AG04449 (cell line): ENCODE measurements at regions not wholly inside any gene's neighbourhood (a gene's known extent, or its start where the extent isn't known, plus 50 kb on each side); places are given as distances from the start of the nearest gene placed in this dataset.

Experiments used
- CTCF ChIA-PET: fragments of 350-600 bp; formaldehyde crosslinking; extraction: SDS; loops from one replicate; lab custom pipeline; 2021; ENCODE audit warnings: antibody characterized with exemption; lab: Yijun Ruan, JAX
- POLR2A ChIA-PET: fragments of 400-600, 350-600 bp; formaldehyde crosslinking; extraction: SDS; loops from one replicate; lab custom pipeline; 2020; ENCODE audit warnings: antibody characterized with exemption, inconsistent platforms; lab: Yijun Ruan, JAX
- DNase-seq: peaks from one replicate; pipeline ENCODE4 v3.0.0-alpha.2; 2010; ENCODE audit warnings: low read depth, low spot score
- H3K4me3 ChIP-seq: 2 replicates; pipeline ENCODE4 v1.5.1; 2011; ENCODE audit warnings: low read depth, mild to moderate bottlenecking, control low read depth, low read length
- TF ChIP-seq, protein P1 (sequence below): IDR thresholded peaks from one replicate; pipeline ENCODE4 v1.5.1; 2011; ENCODE audit warnings: mild to moderate bottlenecking, moderate library complexity, low read length, control low read depth, inconsistent platforms; ENCODE audit not compliant: insufficient read depth; ENCODE audit errors: missing control alignments

DNA sequence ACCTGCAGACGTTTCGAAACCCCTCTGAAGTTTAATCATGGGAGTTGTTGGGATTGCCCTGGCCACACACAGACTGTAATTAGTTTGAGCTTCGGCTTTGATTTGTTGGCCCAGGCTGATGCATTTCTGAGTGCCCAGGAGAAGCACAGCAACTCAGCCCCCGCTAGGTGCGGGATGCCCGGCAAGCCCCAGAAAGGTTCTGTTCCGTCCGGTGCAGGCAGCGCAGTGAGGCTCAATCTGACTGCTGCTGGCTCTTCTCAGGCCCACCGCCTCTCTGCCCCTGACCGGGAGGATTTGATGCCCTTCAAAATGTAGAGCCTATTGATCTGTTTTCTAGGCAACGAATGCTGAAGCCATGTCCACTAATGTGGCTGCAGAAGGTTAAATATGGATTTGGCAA, 73.4 kb upstream of the TAF11L2 start:
- DNase-seq = no peak
- POLR2A ChIA-PET = no interaction called here
- H3K4me3 ChIP-seq = no peak overlapping the region
- CTCF ChIA-PET = interaction anchor here (1.0 kb wide), 1 partner anchor 208 kb away, joined by 3 read pairs; no protein-coding TSS in a partner anchor
- TF ChIP-seq, protein P1, sequence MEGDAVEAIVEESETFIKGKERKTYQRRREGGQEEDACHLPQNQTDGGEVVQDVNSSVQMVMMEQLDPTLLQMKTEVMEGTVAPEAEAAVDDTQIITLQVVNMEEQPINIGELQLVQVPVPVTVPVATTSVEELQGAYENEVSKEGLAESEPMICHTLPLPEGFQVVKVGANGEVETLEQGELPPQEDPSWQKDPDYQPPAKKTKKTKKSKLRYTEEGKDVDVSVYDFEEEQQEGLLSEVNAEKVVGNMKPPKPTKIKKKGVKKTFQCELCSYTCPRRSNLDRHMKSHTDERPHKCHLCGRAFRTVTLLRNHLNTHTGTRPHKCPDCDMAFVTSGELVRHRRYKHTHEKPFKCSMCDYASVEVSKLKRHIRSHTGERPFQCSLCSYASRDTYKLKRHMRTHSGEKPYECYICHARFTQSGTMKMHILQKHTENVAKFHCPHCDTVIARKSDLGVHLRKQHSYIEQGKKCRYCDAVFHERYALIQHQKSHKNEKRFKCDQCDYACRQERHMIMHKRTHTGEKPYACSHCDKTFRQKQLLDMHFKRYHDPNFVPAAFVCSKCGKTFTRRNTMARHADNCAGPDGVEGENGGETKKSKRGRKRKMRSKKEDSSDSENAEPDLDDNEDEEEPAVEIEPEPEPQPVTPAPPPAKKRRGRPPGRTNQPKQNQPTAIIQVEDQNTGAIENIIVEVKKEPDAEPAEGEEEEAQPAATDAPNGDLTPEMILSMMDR = no peak

DNA sequence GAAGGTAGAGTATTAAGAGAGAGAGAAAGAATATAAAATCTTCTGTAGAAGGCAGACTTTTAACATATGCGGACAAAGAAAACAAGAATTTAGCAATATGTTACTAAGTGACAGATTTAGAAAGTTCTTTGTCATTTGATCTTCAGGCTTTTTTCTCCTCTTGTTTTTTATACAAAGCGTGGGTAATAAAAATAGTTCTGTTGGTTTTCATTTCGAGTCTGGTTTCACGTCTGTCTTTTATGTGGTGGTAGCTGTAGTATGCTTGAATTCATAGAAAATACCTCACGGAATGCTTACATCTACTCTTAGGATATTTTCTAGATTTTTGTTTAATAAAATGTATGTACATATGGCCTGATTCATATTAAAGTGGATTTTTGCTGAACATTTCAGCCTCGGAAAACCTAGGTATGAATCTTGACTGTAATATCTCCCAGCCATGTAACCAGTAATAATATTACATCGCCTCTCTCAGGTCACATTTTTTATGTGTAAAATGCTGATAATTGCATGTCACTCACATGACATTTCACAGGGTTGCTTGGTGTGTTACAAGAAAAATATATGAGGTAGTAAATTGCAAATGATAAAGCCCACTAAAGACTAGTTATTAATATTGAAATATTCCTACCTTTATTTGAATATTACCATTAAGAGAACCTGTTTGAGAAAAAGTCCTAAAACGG, 72.5 kb upstream of the TAF11L2 start:
- POLR2A ChIA-PET = no interaction called here
- TF ChIP-seq, protein P1 = no peak
- CTCF ChIA-PET = interaction anchor here (1.6 kb wide), 1 partner anchor 14 kb away, joined by 3 read pairs; no protein-coding TSS in a partner anchor
- DNase-seq = no peak
- no peak overlapping the region for H3K4me3 ChIP-seq

DNA sequence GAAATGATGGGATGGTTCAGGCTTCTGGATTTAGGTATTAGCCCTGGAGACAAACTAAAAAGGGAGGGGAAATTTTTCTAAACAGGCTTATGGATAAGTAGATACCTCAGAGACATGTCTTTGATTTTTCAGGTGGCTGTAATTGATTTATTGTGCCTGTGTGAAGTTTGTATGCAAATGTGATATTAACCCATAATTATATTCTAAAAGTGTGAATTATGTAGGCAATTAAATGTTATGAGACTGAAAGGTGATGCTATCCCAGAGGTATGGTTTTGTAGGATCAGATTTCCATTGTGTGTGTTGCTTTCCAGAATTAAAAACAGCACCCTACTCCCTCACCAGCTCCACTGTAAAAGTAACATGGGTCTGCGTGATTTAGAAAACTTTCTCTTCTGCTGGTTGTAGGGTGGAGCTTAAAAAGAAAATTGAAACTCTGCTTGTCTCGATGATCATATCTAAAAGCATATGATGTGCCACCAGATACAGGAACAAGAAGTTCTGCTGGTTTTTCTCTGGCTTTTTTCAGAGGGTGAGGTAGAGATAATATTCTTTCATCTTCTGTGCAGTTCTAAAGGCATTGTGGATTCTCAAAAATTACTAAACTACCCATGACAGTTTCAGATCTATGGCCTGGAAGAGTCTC, 71.8 kb upstream of the TAF11L2 start:
- CTCF ChIA-PET = interaction anchor here (1.6 kb wide), 1 partner anchor 15 kb away, joined by 3 read pairs; no protein-coding TSS in a partner anchor
- TF ChIP-seq, protein P1 = no peak
- no peak for DNase-seq
- POLR2A ChIA-PET = no interaction called here
- no peak overlapping the region for H3K4me3 ChIP-seq

DNA sequence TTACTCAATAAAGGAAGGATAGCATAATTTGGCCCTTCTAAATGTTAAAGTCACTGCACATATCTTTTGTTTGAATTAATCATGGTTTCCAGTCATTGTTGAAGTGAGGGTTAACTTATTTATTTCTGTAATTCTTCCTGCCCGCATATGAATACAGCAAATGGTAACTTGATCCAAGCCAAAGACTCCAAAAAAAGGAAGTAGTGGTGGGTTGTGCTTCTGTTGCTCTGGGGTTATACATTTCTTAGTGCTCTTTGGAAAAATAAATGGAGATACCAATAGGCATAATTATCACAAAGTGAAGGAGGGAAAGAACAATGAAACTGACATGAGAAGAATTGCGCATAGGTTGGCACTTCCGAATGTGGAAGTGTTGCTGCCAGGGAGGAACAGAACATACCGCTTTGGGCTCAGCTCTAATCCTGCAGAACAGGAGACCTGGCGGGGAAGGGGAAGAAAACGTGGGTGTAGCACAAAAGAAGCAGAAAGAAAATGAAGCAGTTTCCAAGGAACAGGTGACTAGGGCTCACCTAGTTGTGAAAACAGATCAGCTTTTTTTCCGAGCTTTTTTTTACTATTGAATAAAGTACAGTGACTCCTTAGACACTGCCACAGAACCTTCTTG, 69.7 kb upstream of the TAF11L2 start:
- POLR2A ChIA-PET = no interaction called here
- CTCF ChIA-PET = no interaction called here
- no peak overlapping the region for H3K4me3 ChIP-seq
- TF ChIP-seq, protein P1 = no peak
- DNase-seq = no peak

DNA sequence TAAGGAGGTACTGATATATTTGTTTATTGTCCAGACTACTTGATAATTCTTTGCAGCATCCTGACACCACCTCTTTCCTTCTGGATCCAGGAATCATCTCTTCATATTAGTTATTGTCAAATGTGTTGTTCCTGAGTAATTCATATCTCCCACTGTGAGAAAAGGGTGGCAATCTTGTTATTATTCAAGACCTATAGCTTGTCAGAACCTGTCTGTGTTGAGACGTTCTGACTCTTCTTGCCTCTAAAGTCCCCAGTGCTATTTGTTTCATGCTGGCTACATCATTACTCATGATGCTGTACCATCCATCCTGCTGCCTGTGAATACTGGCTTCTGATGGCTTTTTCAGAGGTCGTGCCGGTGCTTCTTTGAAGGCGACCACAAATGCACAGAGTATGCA, 68.7 kb upstream of the TAF11L2 start:
- TF ChIP-seq, protein P1 = no peak
- ChIA-PET CTCF (no interaction called here), POLR2A (no interaction called here)
- no peak overlapping the region for H3K4me3 ChIP-seq
- no peak for DNase-seq

DNA sequence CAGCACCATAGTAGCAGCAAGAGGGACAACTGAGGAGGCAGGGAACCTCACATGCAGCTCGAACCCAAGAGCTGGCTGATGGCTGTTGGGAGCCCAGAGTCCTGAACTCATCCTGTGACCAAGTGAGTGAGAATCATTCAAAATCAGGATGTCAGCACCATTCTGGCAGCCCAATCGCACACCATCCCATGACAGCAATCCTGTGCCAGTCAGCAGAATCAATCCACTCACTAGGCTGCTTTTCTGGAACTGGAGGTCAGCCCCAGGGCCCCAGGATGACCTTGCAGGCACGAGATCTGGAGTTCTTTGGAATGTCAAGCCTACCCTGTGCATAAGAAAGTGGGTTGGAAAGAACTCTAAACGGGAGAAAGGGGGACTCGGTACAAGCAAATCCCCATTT, 67.8 kb upstream of the TAF11L2 start:
- CTCF ChIA-PET = no interaction called here
- DNase-seq = no peak
- TF ChIP-seq, protein P1 = no peak
- no peak overlapping the region for H3K4me3 ChIP-seq
- POLR2A ChIA-PET = no interaction called here
